HEK293 (cell line): ENCODE measurements at regions not wholly inside any gene's neighbourhood (a gene's known extent, or its start where the extent isn't known, plus 50 kb on each side); places are given as distances from the start of the nearest gene placed in this dataset.

Source experiments
- KLF16 ChIP-seq: fragments of 450-650 bp; formaldehyde crosslinking; IDR thresholded peaks from 2 replicates; pipeline ENCODE4 v1.5.1; 2017; ENCODE audit warnings: missing biosample characterization, missing genetic modification characterization
- PBX3 ChIP-seq: sonication (generic); formaldehyde crosslinking; IDR thresholded peaks from 2 replicates; pipeline ENCODE4 v1.8.1; 2022; ENCODE audit warnings: mild to moderate bottlenecking, moderate library complexity, missing genetic modification reagents
- REST ChIP-seq: fragments of 450-650 bp; formaldehyde crosslinking; IDR thresholded peaks from 2 replicates; pipeline ENCODE4 v1.5.1; 2016; ENCODE audit warnings: missing biosample characterization, missing genetic modification characterization
- ZBTB21 ChIP-seq: fragments of 450-650 bp; formaldehyde crosslinking; IDR thresholded peaks from 2 replicates; pipeline ENCODE4 v1.5.1; 2017; ENCODE audit warnings: missing biosample characterization, missing genetic modification characterization
- ZNF580 ChIP-seq: fragments of 450-650 bp; formaldehyde crosslinking; IDR thresholded peaks from 2 replicates; pipeline ENCODE4 v1.5.1; 2016; ENCODE audit warnings: missing biosample characterization, missing genetic modification characterization
- ZNF776 ChIP-seq: fragments of 450-650 bp; formaldehyde crosslinking; IDR thresholded peaks from 2 replicates; pipeline ENCODE4 v1.5.0; 2017; ENCODE audit warnings: missing biosample characterization, missing genetic modification characterization, borderline replicate concordance
- ZSCAN5A ChIP-seq: fragments of 450-650 bp; formaldehyde crosslinking; IDR thresholded peaks from 2 replicates; pipeline ENCODE4 v1.5.1; 2016; ENCODE audit warnings: missing biosample characterization, missing genetic modification characterization
- TF ChIP-seq, protein P1 (sequence below): fragments of 450-650 bp; formaldehyde crosslinking; IDR thresholded peaks from 2 replicates; pipeline ENCODE4 v1.5.1; 2016; ENCODE audit warnings: missing biosample characterization, missing genetic modification characterization

DNA sequence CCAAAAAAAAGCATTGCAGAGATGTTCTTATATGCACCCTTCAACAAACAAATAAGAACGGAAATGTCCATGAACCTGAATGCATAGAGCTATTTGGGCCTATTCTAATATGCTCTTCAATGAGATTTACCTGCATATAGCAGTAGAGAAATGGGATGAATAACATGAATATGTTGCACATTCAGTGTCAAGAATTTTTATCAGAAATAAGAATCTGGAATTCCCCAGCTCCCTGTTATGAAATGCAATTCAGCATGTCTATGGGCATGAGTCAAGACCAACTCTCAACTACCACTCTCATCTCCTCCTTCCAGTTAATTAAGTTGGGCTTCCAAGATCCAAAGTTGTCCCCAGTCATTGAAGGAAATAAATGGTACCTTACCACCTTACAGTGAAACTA lies 133.7 kb upstream of the ALCAM start:
- no peak for TF ChIP-seq KLF16 (tag by site-specific recombination)
- TF ChIP-seq ZNF776 (tag by site-specific recombination), result no peak
- TF ChIP-seq, protein P1, sequence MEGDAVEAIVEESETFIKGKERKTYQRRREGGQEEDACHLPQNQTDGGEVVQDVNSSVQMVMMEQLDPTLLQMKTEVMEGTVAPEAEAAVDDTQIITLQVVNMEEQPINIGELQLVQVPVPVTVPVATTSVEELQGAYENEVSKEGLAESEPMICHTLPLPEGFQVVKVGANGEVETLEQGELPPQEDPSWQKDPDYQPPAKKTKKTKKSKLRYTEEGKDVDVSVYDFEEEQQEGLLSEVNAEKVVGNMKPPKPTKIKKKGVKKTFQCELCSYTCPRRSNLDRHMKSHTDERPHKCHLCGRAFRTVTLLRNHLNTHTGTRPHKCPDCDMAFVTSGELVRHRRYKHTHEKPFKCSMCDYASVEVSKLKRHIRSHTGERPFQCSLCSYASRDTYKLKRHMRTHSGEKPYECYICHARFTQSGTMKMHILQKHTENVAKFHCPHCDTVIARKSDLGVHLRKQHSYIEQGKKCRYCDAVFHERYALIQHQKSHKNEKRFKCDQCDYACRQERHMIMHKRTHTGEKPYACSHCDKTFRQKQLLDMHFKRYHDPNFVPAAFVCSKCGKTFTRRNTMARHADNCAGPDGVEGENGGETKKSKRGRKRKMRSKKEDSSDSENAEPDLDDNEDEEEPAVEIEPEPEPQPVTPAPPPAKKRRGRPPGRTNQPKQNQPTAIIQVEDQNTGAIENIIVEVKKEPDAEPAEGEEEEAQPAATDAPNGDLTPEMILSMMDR (tag by site-specific recombination), result no peak
- no peak for TF ChIP-seq PBX3
- no peak for TF ChIP-seq ZBTB21 (tag by site-specific recombination)
- TF ChIP-seq ZNF580 (tag by site-specific recombination), result no peak
- no peak for TF ChIP-seq REST
- TF ChIP-seq ZSCAN5A (tag by site-specific recombination), result no peak
